Adipose tissue (tissue), 3 donors: ENCODE measurements at regions not wholly inside any gene's neighbourhood (a gene's known extent, or its start where the extent isn't known, plus 50 kb on each side); places are given as distances from the start of the nearest gene placed in this dataset.
"Not testable (repeated sequence)": the region's sequence is repeated elsewhere in the genome, so short reads cannot be mapped to it uniquely, and the experiment has no call there.

Source experiments
- H3K27ac ChIP-seq: one replicate; pipeline ENCODE4 v1.5.1; 2013; ENCODE audit warnings: low read depth, low read length
- WGBS, 3 donors: extraction: QIAGEN DNeasy Blood & Tissue Kit; methylation state at CpG; one replicate each; pipeline ENCODE4 v1.1.7; 2013; 5-methylcytosine and 5-hydroxymethylcytosine counted together
- donor health status: healthy with polysubstance abuse.
- donor health status: Bipolar disorder and iron deficiency.
- donor health status: healthy.

- 79 to 87% (median 84%) methylated on average over 3 of the region's 3 CpGs for WGBS, 3 donors
- no peak overlapping the region for H3K27ac ChIP-seq
Observed at GRCh38 chr2:176854878-176855277, 357.7 kb upstream of the HNRNPA3 start.

DNA sequence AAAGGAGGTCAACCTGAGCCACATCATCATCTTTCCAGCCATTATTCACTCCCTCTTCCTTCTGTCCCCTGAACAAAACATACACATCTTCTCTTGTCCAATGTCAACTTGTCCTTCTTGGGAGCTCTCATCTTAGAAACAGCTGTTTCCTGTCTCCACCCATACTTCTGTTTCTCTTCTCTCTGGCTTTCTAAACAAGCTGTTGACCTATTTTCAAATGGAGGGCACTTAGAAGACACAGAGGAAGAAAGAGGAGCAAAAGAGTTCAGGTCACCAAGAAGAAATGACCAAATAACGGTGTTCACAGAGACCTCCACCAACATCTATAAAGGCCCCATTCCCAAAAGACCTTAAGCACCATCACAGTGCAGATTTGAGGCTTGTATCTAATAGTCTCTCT is 355.9 kb upstream of the HNRNPA3 start:
- H3K27ac ChIP-seq, result no peak overlapping the region
- WGBS, 3 donors, result 56 to 82% (median 73%) methylated on average over 1 of the region's 1 CpG

- 21 to 38% (median 26%) methylated on average over 2 of the region's 2 CpGs for WGBS, 3 donors
- no peak overlapping the region for H3K27ac ChIP-seq
Observed at GRCh38 chr2:176865336-176865735, 347.3 kb upstream of the HNRNPA3 start.

- WGBS, 3 donors, result 59 to 85% (median 80%) methylated on average over 3 of the region's 3 CpGs
- no peak overlapping the region for H3K27ac ChIP-seq
Observed at GRCh38 chr2:176872406-176872805, 340.2 kb upstream of the HNRNPA3 start.

- 55 to 66% (median 58%) methylated on average over 4 of the region's 4 CpGs for WGBS, 3 donors
- no peak overlapping the region for H3K27ac ChIP-seq
Observed at GRCh38 chr2:176873403-176873802, 339.2 kb upstream of the HNRNPA3 start.

GRCh38 chr2:176876493-176877103 is 336.0 kb upstream of the HNRNPA3 start:
- H3K27ac ChIP-seq, result no peak overlapping the region
- WGBS, 3 donors, result 77 to 85% (median 84%) methylated on average over 4 of the region's 4 CpGs

DNA sequence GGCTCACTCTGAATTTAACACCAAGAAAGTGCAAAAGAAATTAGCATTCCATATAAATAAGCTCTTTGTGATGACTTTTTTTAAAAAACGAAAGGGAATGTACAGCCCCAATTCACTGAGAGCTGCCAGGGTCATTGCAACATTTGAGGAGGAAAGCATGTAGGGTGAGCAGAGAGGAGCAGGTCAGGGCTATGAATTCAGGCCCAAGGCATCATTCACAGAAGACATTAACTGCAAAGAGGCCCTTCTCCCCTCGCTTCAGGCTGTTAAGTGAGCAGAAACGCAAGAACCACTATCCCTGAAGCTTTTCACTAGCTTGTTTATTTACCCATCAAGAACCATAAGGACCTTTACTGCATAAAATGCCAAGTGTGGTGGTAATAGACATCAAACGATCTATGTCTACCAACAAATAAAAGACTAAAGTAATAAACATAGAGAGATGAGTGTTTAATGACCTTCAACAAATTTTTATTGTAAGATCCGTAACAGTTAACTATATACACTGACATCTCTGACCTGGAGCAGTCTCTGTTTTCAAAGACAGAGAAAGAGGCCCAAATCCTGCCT is 333.1 kb upstream of the HNRNPA3 start:
- no peak overlapping the region for H3K27ac ChIP-seq
- WGBS, 3 donors, result 65 to 71% (median 66%) methylated on average over 5 of the region's 5 CpGs

GRCh38 chr2:176882045-176882444 is 330.5 kb upstream of the HNRNPA3 start:
- not testable (repeated sequence) for H3K27ac ChIP-seq
- 86 to 100% (median 88%) methylated on average over 1 of the region's 1 CpG for WGBS, 3 donors

DNA sequence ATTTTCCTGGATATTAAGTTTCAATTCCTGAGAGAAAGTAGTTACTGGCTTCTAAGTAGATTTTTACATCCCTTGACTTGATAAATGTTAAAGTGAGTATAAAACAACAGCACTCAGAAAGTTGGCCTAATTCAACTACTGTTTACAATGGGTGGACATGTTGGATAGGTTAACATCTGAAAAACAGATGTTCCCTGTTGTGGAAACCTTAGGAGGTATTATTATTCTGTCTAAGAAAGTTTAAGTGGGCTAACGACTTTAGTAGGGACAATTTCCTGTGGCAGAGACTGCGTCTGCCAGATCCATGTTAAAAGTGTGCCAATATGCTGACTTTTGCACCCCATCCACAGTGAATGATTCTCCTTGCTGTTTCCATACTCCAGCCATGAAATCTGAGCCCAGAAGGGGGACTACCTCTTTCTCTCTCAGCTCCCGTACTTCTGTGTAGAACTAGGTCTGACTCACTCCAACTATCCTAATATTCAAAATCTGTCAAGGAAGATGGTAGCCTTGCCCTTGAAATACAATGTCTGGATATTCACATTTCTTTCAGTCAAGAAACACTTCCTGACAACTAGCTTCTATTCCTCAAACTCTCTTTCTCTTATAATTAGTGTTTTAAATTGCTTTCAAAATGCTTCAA is 327.5 kb upstream of the HNRNPA3 start:
- WGBS, 3 donors, result 45 to 67% (median 58%) methylated on average over 3 of the region's 3 CpGs

DNA sequence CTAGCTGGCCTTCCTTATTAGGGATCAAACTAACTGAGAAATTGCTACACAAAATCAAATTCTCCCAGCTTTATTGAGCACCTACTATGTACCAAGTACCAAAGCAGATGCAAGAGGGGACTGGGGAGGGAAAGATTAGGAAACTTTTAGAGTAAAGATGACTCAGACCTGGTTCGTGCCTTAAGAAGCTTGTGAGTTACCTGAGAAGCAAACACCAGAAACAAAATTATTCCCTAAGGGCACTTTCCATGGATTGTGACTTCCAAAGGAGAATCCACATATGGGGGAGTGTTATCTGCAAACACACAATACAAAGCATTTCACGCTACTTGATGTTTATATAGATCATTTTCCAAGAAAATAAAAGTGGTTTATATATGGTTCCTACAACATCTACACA is 326.9 kb upstream of the HNRNPA3 start:
- WGBS, 3 donors, result 80 to 87% (median 82%) methylated on average over 2 of the region's 2 CpGs
- H3K27ac ChIP-seq, result no peak overlapping the region

More for the DNA sequence above, 327.5 kb upstream of the HNRNPA3 start:
- H3K27ac ChIP-seq, result no peak overlapping the region

- 37 to 50% (median 41%) methylated on average over 4 of the region's 4 CpGs for WGBS, 3 donors
- H3K27ac ChIP-seq, result no peak overlapping the region
Observed at GRCh38 chr2:176891105-176891504, 321.5 kb upstream of the HNRNPA3 start.

DNA sequence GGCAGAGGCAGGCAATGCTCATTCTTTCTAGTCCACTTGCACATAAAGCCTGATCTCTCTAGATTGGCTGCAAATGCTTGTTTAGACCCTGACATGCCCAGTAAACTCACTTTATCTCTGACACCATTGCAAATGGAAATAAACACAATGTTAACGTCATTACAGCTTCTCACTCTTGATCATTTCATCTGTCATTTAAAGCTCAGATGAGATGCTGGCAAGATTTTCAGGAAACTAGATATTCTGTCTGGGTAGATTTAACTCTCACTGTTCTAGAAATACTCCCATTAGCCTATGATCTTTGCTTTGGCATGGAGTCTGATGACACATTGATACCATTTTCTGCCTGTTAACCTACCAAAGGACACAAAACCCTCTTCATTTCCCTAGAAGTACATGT is 320.7 kb upstream of the HNRNPA3 start:
- WGBS, 3 donors, result 43 to 73% (median 53%) methylated on average over 1 of the region's 1 CpG
- H3K27ac ChIP-seq, result no peak overlapping the region

GRCh38 chr2:176892676-176893226 is 319.8 kb upstream of the HNRNPA3 start:
- 36 to 87% (median 73%) methylated on average over 2 of the region's 2 CpGs for WGBS, 3 donors
- no peak overlapping the region for H3K27ac ChIP-seq

- no peak overlapping the region for H3K27ac ChIP-seq
- 74 to 83% (median 78%) methylated on average over 2 of the region's 2 CpGs for WGBS, 3 donors
Observed at GRCh38 chr2:176895158-176895557, 317.4 kb upstream of the HNRNPA3 start.

DNA sequence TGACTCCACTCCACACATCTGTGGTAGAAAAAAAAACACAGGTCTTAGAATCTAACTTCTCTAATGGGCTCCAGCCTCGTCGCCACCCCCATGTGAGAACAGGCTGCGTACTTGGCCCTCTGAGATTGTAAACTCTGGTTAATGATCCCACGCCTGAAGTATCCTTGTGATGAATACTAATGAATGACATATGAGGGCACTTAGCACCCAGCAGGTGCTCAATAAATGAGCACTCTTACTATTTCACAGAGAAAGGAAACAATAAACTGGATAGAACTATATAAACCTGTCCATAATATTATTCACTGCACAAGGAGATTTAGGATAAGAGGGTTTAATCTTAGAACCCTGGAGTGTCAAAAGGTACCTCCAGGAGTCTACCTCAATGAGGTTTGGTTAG is 310.1 kb upstream of the HNRNPA3 start:
- WGBS, 3 donors, result 54 to 91% (median 89%) methylated on average over 4 of the region's 4 CpGs
- no peak overlapping the region for H3K27ac ChIP-seq

- H3K27ac ChIP-seq, result not testable (repeated sequence)
- 66 to 97% (median 94%) methylated on average over 2 of the region's 2 CpGs for WGBS, 3 donors
Observed at GRCh38 chr2:176904053-176904452, 308.5 kb upstream of the HNRNPA3 start.

GRCh38 chr2:176907341-176907740 is 305.3 kb upstream of the HNRNPA3 start:
- no peak overlapping the region for H3K27ac ChIP-seq
- 52 to 57% (median 53%) methylated on average over 3 of the region's 3 CpGs for WGBS, 3 donors

DNA sequence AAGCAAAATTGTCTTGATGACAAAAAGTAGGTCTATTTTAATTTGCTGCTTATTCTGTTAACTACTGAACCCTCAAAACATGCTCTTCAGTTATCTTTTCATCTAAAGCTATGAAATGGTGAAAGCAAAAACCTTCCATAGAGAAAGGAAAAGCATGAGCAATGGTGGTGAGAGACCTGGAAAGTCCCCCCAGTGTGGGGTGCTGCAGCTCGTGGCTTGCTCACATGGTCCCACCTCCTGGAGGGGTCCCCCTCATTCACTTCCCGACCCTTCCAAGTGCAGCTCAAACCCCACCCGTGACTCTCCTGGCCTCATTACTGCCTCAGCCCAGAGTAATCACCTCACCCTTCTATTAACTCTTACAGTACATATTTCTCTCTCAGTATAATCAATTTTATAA is 301.8 kb upstream of the HNRNPA3 start:
- 32 to 57% (median 51%) methylated on average over 3 of the region's 3 CpGs for WGBS, 3 donors
- H3K27ac ChIP-seq, result no peak overlapping the region

- no peak overlapping the region for H3K27ac ChIP-seq
- WGBS, 3 donors, result 73 to 91% (median 91%) methylated on average over 1 of the region's 1 CpG
Observed at GRCh38 chr2:176913955-176914354, 298.6 kb upstream of the HNRNPA3 start.

GRCh38 chr2:176914371-176914770 is 298.2 kb upstream of the HNRNPA3 start:
- WGBS, 3 donors, result 87 to 90% (median 88%) methylated on average over 3 of the region's 3 CpGs

More at GRCh38 chr2:176914371-176914770, 298.2 kb upstream of the HNRNPA3 start:
- H3K27ac ChIP-seq, result no peak overlapping the region
